ENCODE measurements at regions not wholly inside any gene's neighbourhood (a gene's known extent, or its start where the extent isn't known, plus 50 kb on each side); places are given as distances from the start of the nearest gene placed in this dataset.
"Not testable (repeated sequence)": the region's sequence is repeated elsewhere in the genome, so short reads cannot be mapped to it uniquely, and the experiment has no call there.

DNA sequence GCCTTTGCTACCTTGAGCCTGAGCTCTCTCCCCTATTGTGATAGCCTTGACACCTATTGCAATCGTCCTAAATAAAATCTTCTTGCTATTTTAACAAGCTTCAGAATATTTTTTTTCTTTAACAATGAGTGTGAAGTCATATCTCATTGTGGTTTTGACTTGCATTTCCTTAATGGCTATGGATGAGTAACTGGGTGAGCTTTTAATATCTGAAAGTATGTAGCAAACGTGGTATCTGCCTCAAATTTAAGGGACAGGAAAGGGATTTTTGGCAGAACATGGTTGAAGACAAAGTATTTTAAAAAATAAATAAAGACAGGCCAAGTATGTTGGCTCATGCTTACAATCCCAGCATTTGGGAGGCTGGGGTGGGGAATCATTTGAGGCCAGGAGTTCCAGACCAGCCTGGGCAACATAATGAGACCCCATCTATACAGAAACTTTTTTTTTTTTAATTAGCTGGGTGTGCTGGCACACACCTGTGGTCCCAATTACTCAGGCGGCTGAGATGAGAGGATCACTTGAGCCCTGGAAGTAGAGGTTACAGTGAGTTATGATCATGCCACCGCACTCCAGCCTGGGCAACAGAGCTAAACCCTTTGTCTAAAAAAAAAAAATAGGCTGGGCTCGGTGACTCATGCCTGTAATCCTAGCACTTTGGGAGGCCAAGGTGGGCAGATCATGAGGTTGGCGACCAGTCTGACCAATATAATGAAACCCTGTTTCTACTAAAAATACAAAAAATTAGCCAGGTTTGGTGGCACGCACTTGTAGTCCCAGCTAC lies 319.3 kb upstream of the NRP1 start:
- Histone ChIP-seq H3K27ac (no peak overlapping the region), H3K4me3 (no peak overlapping the region), H3K27me3 (no peaks in the 10 kb centered on the region), H3K9me3 (no peaks in the 10 kb centered on the region), H3K4me1 (no peaks in the 10 kb centered on the region), H3K36me3 (no peaks in the 10 kb centered on the region)
- intact Hi-C loops (cut with DNase I) = no loop called here
- DNase-seq (ENCODE audit: extremely low spot score in 2 of 2) = no peak
- TF ChIP-seq, protein P1, sequence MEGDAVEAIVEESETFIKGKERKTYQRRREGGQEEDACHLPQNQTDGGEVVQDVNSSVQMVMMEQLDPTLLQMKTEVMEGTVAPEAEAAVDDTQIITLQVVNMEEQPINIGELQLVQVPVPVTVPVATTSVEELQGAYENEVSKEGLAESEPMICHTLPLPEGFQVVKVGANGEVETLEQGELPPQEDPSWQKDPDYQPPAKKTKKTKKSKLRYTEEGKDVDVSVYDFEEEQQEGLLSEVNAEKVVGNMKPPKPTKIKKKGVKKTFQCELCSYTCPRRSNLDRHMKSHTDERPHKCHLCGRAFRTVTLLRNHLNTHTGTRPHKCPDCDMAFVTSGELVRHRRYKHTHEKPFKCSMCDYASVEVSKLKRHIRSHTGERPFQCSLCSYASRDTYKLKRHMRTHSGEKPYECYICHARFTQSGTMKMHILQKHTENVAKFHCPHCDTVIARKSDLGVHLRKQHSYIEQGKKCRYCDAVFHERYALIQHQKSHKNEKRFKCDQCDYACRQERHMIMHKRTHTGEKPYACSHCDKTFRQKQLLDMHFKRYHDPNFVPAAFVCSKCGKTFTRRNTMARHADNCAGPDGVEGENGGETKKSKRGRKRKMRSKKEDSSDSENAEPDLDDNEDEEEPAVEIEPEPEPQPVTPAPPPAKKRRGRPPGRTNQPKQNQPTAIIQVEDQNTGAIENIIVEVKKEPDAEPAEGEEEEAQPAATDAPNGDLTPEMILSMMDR (IDR thresholded peaks at IDR 0.05) = no peak
- no peak for TF ChIP-seq POLR2A (IDR thresholded peaks at IDR 0.05)
- TF ChIP-seq POLR2AphosphoS5 (IDR thresholded peaks at IDR 0.05; ENCODE audit: insufficient read depth in 1 of 2, low read depth in 1 of 2) = no peak

DNA sequence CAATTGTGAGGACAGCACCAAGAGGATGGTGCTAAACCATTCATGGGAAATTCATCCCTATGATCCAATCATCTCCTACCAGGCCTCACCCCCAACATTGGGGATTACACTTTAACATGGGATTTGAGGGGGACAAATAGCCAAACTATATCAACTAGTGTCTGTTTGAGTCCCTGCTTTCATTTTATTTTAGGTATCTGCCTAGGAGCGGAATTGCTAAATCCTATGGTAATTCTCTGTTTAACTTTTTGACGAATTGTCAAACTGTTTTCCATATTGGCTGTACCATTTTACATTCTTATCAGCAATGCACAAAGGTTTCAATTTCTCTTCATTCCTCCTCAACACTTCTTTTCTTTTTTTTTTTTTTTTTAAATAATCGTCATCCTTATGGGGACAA lies 318.4 kb upstream of the NRP1 start:
- intact Hi-C loops (cut with DNase I) = no loop called here
- Histone ChIP-seq H3K27ac (no peak overlapping the region), H3K4me3 (no peak overlapping the region), H3K4me1 (no peaks in the 10 kb centered on the region), H3K9me3 (no peaks in the 10 kb centered on the region), H3K36me3 (no peaks in the 10 kb centered on the region), H3K27me3 (no peaks in the 10 kb centered on the region)
- TF ChIP-seq POLR2A (IDR thresholded peaks at IDR 0.05) = no peak
- no peak for TF ChIP-seq POLR2AphosphoS5 (IDR thresholded peaks at IDR 0.05; ENCODE audit: insufficient read depth in 1 of 2, low read depth in 1 of 2)
- TF ChIP-seq, protein P1 (IDR thresholded peaks at IDR 0.05) = no peak
- DNase-seq (ENCODE audit: extremely low spot score in 2 of 2) = no peak

DNA sequence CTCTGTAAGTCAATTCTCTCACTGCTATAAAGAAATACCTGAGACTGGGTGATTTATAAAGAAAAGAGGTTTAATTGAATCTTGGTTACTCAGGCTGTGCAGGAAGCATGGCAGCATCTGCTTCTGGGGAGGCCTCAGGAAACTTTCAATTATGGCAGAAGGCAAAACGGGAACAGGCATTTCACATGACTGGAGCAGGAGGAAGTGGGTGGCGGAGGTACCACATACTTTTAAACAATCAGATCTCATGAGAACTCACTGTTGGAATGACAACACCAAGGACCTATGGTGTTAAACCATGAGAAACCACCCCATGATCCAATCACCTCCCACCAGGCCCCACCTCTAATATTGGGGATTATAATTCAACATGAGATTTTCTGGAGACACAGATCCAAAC lies 315.7 kb upstream of the NRP1 start:
- H3K9me3 ChIP-seq; DNase-seq (ENCODE audit: extremely low spot score in 2 of 2); intact Hi-C loops (cut with DNase I); H3K27ac ChIP-seq; H3K27me3 ChIP-seq; H3K4me1 ChIP-seq; H3K4me3 ChIP-seq; H3K36me3 ChIP-seq: not testable (repeated sequence)

DNA sequence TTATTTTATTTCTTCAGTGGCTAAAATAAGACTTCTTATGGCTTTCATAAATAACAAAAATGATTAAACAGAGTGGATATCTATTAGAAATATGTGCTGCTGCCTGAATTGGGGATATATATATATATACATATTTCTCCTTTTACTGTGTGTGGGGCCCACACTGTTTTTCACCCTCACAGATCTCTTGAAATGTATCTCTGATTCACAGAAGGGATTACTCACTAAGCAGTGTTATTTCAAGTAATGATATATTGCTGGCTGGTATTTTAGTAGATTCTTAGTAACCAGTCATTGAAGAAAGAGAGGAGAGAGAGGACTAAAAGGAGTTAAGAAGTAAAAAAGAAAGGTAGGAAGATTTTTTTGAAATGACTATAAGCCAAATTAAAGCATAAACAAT lies 308.6 kb upstream of the NRP1 start:
- H3K36me3 ChIP-seq = no peaks in the 10 kb centered on the region
- DNase-seq (ENCODE audit: extremely low spot score in 2 of 2) = no peak
- H3K9me3 ChIP-seq = no peaks in the 10 kb centered on the region
- H3K27me3 ChIP-seq = no peaks in the 10 kb centered on the region
- TF ChIP-seq POLR2AphosphoS5 (IDR thresholded peaks at IDR 0.05; ENCODE audit: insufficient read depth in 1 of 2, low read depth in 1 of 2) (no peak), POLR2A (IDR thresholded peaks at IDR 0.05) (no peak)
- TF ChIP-seq, protein P1 (IDR thresholded peaks at IDR 0.05) = no peak
- no peaks in the 10 kb centered on the region for H3K4me1 ChIP-seq
- H3K4me3 ChIP-seq = no peak overlapping the region
- H3K27ac ChIP-seq = no peak overlapping the region
- intact Hi-C loops (cut with DNase I) = no loop called here

DNA sequence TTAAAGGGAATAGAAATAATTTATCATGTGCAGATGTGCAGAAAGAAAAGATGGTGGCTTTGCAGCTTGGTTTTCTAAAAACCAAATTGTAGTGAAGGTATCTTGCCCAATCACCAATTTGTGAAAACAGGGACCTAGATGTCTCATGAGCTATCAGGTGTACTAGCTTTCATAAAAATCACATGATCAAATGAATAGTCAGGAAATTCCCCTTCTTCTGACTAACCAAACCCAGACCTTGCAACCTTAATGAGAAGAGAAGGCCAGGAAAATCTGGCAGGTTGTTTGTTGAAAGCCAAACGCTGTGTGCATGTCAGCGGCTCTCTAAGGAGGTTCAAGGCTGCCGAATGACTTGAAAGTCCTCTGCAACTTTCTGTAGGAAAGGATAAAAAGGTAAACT lies 304.4 kb upstream of the NRP1 start:
- no peaks in the 10 kb centered on the region for H3K4me1 ChIP-seq
- TF ChIP-seq, protein P1 (IDR thresholded peaks at IDR 0.05) = no peak
- no peak for TF ChIP-seq POLR2A (IDR thresholded peaks at IDR 0.05)
- no peak for TF ChIP-seq POLR2AphosphoS5 (IDR thresholded peaks at IDR 0.05; ENCODE audit: insufficient read depth in 1 of 2, low read depth in 1 of 2)
- H3K27ac ChIP-seq = no peak overlapping the region
- no peak overlapping the region for H3K4me3 ChIP-seq
- H3K9me3 ChIP-seq = no peaks in the 10 kb centered on the region
- intact Hi-C loops (cut with DNase I) = no loop called here
- DNase-seq (ENCODE audit: extremely low spot score in 2 of 2) = no peak
- no peaks in the 10 kb centered on the region for H3K36me3 ChIP-seq
- no peaks in the 10 kb centered on the region for H3K27me3 ChIP-seq
